ENCODE measurements at regions not wholly inside any gene's neighbourhood (a gene's known extent, or its start where the extent isn't known, plus 50 kb on each side); places are given as distances from the start of the nearest gene placed in this dataset.

- DNase-seq (ENCODE audit: low spot score) (no peak), ATAC-seq (no peak)
- H3K9me2 ChIP-seq (ENCODE audit: insufficient read depth): peaks cover 3% of the 10 kb centered on the region; the same call in 1 of the 2 replicates
- H3K27me3 Mint-ChIP-seq (ENCODE audit: insufficient read depth, low read depth, poor library complexity): peaks cover 3% of the 10 kb centered on the region
- H2AFZ ChIP-seq: no peak overlapping the region
- H3K27ac ChIP-seq (ENCODE audit: low read depth): no peak overlapping the region
- no peaks in the 10 kb centered on the region for H3K4me1 ChIP-seq (ENCODE audit: insufficient read depth)
- no peaks in the 10 kb centered on the region for H3K36me3 Mint-ChIP-seq (ENCODE audit: low read depth)
- H3K4me3 Mint-ChIP-seq: no peak overlapping the region
- H3K36me3 ChIP-seq (ENCODE audit: insufficient read depth): no peaks in the 10 kb centered on the region
- H3K27me3 ChIP-seq (ENCODE audit: insufficient read depth): no peaks in the 10 kb centered on the region
- no peaks in the 10 kb centered on the region for H3F3A ChIP-seq (replicated peaks; ENCODE audit: low read depth)
- no peaks in the 10 kb centered on the region for H4K20me1 ChIP-seq (replicated peaks; ENCODE audit: insufficient read depth)
- 0 out of 4 replicates have a peak, but pooled peaks of 1 of the 2 experiments have one; percentile 11 for TF ChIP-seq CTCF (conservative IDR thresholded peaks at IDR 0.05; ENCODE audit: low read depth in 2 of 2)
- TF ChIP-seq CREB1 (CRISPR knock-in tag; IDR thresholded peaks at IDR 0.05; ENCODE audit: low read depth): no peak
- TF ChIP-seq STAT1 (IDR thresholded peaks at IDR 0.05; ENCODE audit: unreplicated experiment): no peak
- TF ChIP-seq ETS1 (IDR thresholded peaks at IDR 0.05): no peak
- no peak for TF ChIP-seq JUNB (IDR thresholded peaks at IDR 0.05; ENCODE audit: unreplicated experiment)
- no peak for TF ChIP-seq REST (IDR thresholded peaks at IDR 0.05; ENCODE audit: unreplicated experiment)
- no peak overlapping the region for H3K4me2 ChIP-seq
- no peaks in the 10 kb centered on the region; the same call in 2 of the 3 replicates for H3K9me3 Mint-ChIP-seq
- no peak overlapping the region for H3K27ac Mint-ChIP-seq
- no peak overlapping the region for H3K4me3 ChIP-seq
- no peaks in the 10 kb centered on the region for H3K79me2 ChIP-seq (replicated peaks; ENCODE audit: insufficient read depth)
- H3K4me1 Mint-ChIP-seq: peaks cover 24% of the 10 kb centered on the region
Observed at GRCh38 chr1:229063154-229063773, 207.6 kb upstream of the RAB4A start.

Measured in GM23338 (cell line).